ENCODE measurements at regions not wholly inside any gene's neighbourhood (a gene's known extent, or its start where the extent isn't known, plus 50 kb on each side); places are given as distances from the start of the nearest gene placed in this dataset.
"Not testable (repeated sequence)": the region's sequence is repeated elsewhere in the genome, so short reads cannot be mapped to it uniquely, and the experiment has no call there.

DNA sequence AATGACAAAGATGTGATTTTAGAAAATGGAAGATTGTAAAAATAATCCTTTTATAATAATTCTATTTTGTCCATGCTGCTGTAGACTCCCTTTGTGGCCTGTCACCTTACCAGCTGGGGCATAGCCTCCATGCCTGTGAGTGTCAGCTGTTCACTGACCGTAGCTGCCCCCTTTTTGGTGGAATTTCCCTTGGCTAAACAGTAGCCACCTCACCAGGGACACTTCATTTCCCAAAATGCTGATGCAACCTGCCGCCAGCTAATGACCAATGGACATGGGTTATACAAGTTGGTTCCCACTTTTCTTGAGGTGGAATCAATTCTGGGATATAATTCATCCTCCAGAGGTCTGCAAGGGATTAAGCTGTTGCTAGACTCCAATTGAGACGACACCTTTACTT is 368.4 kb downstream of the PRDM5 start:
- Histone ChIP-seq H3F3A (ENCODE audit: low read depth) (no peaks in the 10 kb centered on the region), H2AFZ (ENCODE audit: low read length) (no peak overlapping the region), H3K4me1 (ENCODE audit: insufficient read depth, low read length, poor library complexity, severe bottlenecking) (no peaks in the 10 kb centered on the region), H3K4me3 (ENCODE audit: low read length, poor library complexity, severe bottlenecking) (no peak overlapping the region), H3K9me2 (replicated peaks; ENCODE audit: low read depth, low read length) (no peaks in the 10 kb centered on the region), H3K79me2 (ENCODE audit: insufficient read depth, low read length) (no peaks in the 10 kb centered on the region), H3K27me3 (ENCODE audit: insufficient read depth, low read length, poor library complexity, severe bottlenecking) (no peaks in the 10 kb centered on the region), H3K9ac (ENCODE audit: low read depth, low read length, poor library complexity, severe bottlenecking) (no peak overlapping the region), H3K36me3 (ENCODE audit: insufficient read depth, low read length) (no peaks in the 10 kb centered on the region), H4K20me1 (ENCODE audit: insufficient read depth, low read length, poor library complexity, severe bottlenecking) (no peaks in the 10 kb centered on the region), H3K4me2 (ENCODE audit: low read depth, low read length, poor library complexity, severe bottlenecking) (no peak overlapping the region), H3K9me3 (ENCODE audit: insufficient read depth, low read depth, low read length) (no peaks in the 10 kb centered on the region)
- no peak for TF ChIP-seq EZH2phosphoT487 (IDR thresholded peaks at IDR 0.05; ENCODE audit: borderline replicate concordance)
- TF ChIP-seq, protein P1, sequence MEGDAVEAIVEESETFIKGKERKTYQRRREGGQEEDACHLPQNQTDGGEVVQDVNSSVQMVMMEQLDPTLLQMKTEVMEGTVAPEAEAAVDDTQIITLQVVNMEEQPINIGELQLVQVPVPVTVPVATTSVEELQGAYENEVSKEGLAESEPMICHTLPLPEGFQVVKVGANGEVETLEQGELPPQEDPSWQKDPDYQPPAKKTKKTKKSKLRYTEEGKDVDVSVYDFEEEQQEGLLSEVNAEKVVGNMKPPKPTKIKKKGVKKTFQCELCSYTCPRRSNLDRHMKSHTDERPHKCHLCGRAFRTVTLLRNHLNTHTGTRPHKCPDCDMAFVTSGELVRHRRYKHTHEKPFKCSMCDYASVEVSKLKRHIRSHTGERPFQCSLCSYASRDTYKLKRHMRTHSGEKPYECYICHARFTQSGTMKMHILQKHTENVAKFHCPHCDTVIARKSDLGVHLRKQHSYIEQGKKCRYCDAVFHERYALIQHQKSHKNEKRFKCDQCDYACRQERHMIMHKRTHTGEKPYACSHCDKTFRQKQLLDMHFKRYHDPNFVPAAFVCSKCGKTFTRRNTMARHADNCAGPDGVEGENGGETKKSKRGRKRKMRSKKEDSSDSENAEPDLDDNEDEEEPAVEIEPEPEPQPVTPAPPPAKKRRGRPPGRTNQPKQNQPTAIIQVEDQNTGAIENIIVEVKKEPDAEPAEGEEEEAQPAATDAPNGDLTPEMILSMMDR (conservative IDR thresholded peaks at IDR 0.05; ENCODE audit: low read length): no peak

DNA sequence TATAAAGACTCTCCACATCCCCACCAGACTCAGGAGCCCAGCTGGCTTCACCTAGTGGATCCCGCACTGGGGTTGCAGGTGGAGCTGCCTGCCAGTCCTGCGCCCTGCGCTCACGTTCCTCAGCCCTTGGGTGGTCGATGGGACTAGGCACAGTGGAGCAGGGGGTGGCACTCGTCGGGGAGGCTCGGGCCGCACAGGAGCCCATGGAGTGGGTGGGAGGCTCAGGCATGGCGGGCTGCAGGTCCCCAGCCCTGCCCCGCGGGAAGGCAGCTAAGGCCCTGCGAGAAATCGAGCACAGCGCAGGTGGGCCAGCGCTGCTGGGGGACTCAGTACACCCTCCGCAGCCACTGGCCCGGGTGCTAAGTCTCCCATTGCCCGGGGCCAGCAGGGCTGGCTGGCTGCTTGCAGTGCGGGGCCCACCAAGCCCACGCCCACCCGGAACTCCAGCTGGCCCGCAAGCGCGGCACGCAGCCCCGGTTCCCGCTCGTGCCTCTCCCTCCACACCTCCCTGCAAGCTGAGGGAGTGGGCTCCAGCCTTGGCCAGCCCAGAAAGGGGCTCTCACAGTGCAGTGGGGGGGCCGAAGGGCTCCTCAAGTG is 371.8 kb downstream of the PRDM5 start:
- not testable (repeated sequence) for H3K4me1 ChIP-seq (ENCODE audit: insufficient read depth, low read length, poor library complexity, severe bottlenecking); H3K9me3 ChIP-seq (ENCODE audit: insufficient read depth, low read depth, low read length); H3F3A ChIP-seq (ENCODE audit: low read depth); H3K9ac ChIP-seq (ENCODE audit: low read depth, low read length, poor library complexity, severe bottlenecking); H3K4me3 ChIP-seq (ENCODE audit: low read length, poor library complexity, severe bottlenecking); H4K20me1 ChIP-seq (ENCODE audit: insufficient read depth, low read length, poor library complexity, severe bottlenecking); H3K9me2 ChIP-seq (replicated peaks; ENCODE audit: low read depth, low read length); H2AFZ ChIP-seq (ENCODE audit: low read length); H3K79me2 ChIP-seq (ENCODE audit: insufficient read depth, low read length); H3K4me2 ChIP-seq (ENCODE audit: low read depth, low read length, poor library complexity, severe bottlenecking); H3K36me3 ChIP-seq (ENCODE audit: insufficient read depth, low read length); H3K27me3 ChIP-seq (ENCODE audit: insufficient read depth, low read length, poor library complexity, severe bottlenecking)

DNA sequence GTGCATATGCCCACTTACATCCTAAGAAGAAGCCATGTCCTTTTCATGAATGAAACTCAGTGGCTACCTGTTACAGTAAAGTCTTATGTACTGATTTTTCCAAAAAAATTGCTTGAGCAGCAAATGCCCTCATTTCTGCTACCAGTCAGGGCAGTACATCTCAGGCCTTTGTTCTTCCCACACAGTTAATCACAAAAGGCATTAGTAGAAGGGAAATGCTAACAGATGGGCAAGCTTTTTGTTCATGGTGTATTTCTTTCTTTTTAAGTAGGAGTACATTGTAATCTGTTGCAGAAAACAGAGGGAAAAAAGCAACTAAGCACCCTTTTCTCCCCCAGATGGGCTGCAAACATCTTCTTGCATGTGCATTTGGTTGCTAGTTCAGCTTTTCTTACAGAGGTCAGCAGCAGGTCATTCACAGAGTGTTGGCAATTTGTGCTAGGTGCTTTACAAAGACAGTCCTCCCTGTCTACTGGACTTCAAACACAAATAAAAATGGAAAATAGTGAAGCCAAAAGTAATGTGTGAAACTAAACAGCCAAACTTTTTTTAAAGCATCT is 373.4 kb downstream of the PRDM5 start:
- no peak overlapping the region for H3K4me3 ChIP-seq (ENCODE audit: low read length, poor library complexity, severe bottlenecking)

More for the DNA sequence above, 373.4 kb downstream of the PRDM5 start:
- Histone ChIP-seq H3K79me2 (ENCODE audit: insufficient read depth, low read length) (no peaks in the 10 kb centered on the region), H3K36me3 (ENCODE audit: insufficient read depth, low read length) (no peaks in the 10 kb centered on the region), H3K9me2 (replicated peaks; ENCODE audit: low read depth, low read length) (no peaks in the 10 kb centered on the region), H3F3A (ENCODE audit: low read depth) (no peaks in the 10 kb centered on the region), H3K9me3 (ENCODE audit: insufficient read depth, low read depth, low read length) (no peaks in the 10 kb centered on the region), H2AFZ (ENCODE audit: low read length) (no peak overlapping the region), H3K27me3 (ENCODE audit: insufficient read depth, low read length, poor library complexity, severe bottlenecking) (no peaks in the 10 kb centered on the region), H4K20me1 (ENCODE audit: insufficient read depth, low read length, poor library complexity, severe bottlenecking) (no peaks in the 10 kb centered on the region), H3K4me2 (ENCODE audit: low read depth, low read length, poor library complexity, severe bottlenecking) (no peak overlapping the region), H3K4me1 (ENCODE audit: insufficient read depth, low read length, poor library complexity, severe bottlenecking) (no peaks in the 10 kb centered on the region), H3K9ac (ENCODE audit: low read depth, low read length, poor library complexity, severe bottlenecking) (no peak overlapping the region)
- TF ChIP-seq EZH2phosphoT487 (IDR thresholded peaks at IDR 0.05; ENCODE audit: borderline replicate concordance): no peak
- TF ChIP-seq, protein P1 (conservative IDR thresholded peaks at IDR 0.05; ENCODE audit: low read length): no peak

Measured in Loucy (cell line).